ENCODE measurements at regions not wholly inside any gene's neighbourhood (a gene's known extent, or its start where the extent isn't known, plus 50 kb on each side); places are given as distances from the start of the nearest gene placed in this dataset.

- no peak for TF ChIP-seq CTCF (IDR thresholded peaks at IDR 0.05)
- no peak for TF ChIP-seq POLR2A (IDR thresholded peaks at IDR 0.05)
Measured at GRCh38 chr3:63168179-63168578, 109.9 kb upstream of the SYNPR start.

Measured in heart left ventricle (tissue), 13 donors.